Kidney (tissue), 13 donors: ENCODE measurements at regions not wholly inside any gene's neighbourhood (a gene's known extent, or its start where the extent isn't known, plus 50 kb on each side); places are given as distances from the start of the nearest gene placed in this dataset.

ENCODE experiments used
- DNase-seq, 5 donors: peaks; one replicate each; pipeline ENCODE4 v3.0.0-alpha.2; 2013 to 2020
- FAIRE-seq: peaks from 2 replicates; lab custom pipeline; 2012; peaks lifted over from hg19 to GRCh38; lab: Jason Lieb, UNC
- H3K27ac ChIP-seq, 2 donors: one replicate each; pipeline ENCODE4 v1.7.0; 2013; ENCODE audit warnings: low read depth in 2 of 2, low read length in 2 of 2, inconsistent platforms in 1 of 2
- H3K27me3 ChIP-seq: one replicate; pipeline ENCODE4 v1.7.1; 2013; ENCODE audit warnings: low read length, inconsistent platforms; ENCODE audit not compliant: control insufficient read depth, insufficient read depth
- H3K36me3 ChIP-seq, 3 donors: one replicate each; pipeline versions ENCODE4 v1.7.0 to v1.7.1; 2013; ENCODE audit warnings: low read length in 3 of 3, control low read depth in 1 of 3, inconsistent platforms in 1 of 3; ENCODE audit not compliant: insufficient read depth in 3 of 3, control insufficient read depth in 2 of 3
- H3K4me1 ChIP-seq, 3 donors: one replicate each; pipeline versions ENCODE4 v1.7.0 to v1.7.1; 2013; ENCODE audit warnings: low read length in 3 of 3, inconsistent platforms in 1 of 3, low read depth in 1 of 3; ENCODE audit not compliant: control insufficient read depth in 2 of 3, insufficient read depth in 2 of 3
- H3K4me3 ChIP-seq, 3 donors: one replicate each; pipeline versions ENCODE4 v1.7.0 to v1.8.1; 2013; ENCODE audit warnings: low read length in 3 of 3, control low read depth in 1 of 3, inconsistent platforms in 1 of 3
- H3K9ac ChIP-seq, 3 donors: one replicate each; pipeline versions ENCODE4 v1.7.0 to v1.7.1; 2013; ENCODE audit warnings: low read length in 3 of 3, control low read depth in 1 of 3, inconsistent platforms in 1 of 3
- H3K9me3 ChIP-seq, 3 donors: one replicate each; pipeline versions ENCODE4 v1.7.0 to v1.7.1; 2013; ENCODE audit warnings: low read length in 3 of 3, control low read depth in 1 of 3, inconsistent platforms in 1 of 3; ENCODE audit not compliant: control insufficient read depth in 2 of 3, insufficient read depth in 1 of 3
- intact Hi-C: fragments of 100-400 bp; cut with DNase I; formaldehyde crosslinking; loops from one replicate; pipeline ENCODE4 v1.11.1; 2022
- TF ChIP-seq, protein P1 (sequence below): IDR thresholded peaks from 3 replicates; pipeline ENCODE4 v1.5.1; 2012; ENCODE audit warnings: mild to moderate bottlenecking, moderate library complexity, borderline replicate concordance; ENCODE audit not compliant: insufficient read depth; ENCODE audit errors: extremely low read depth
- donor health status: control.
- donor health status: control.
- donor health status: control.
- donor health status: control.
- donor health status: control.
- donor health status: DM: yes; HTN: yes; CAD: no.
- donor health status: Normal renal cell carcinoma (clear cell type).

- DNase-seq = no peak
- Histone ChIP-seq H3K27ac (no peak overlapping the region), H3K4me1 (no peaks in the 10 kb centered on the region), H3K9me3 (no peaks in the 10 kb centered on the region), H3K9ac (no peak overlapping the region), H3K27me3 (no peaks in the 10 kb centered on the region), H3K36me3 (no peaks in the 10 kb centered on the region), H3K4me3 (no peak overlapping the region)
- intact Hi-C loops = no loop called here
- FAIRE-seq = no peak
- TF ChIP-seq, protein P1, sequence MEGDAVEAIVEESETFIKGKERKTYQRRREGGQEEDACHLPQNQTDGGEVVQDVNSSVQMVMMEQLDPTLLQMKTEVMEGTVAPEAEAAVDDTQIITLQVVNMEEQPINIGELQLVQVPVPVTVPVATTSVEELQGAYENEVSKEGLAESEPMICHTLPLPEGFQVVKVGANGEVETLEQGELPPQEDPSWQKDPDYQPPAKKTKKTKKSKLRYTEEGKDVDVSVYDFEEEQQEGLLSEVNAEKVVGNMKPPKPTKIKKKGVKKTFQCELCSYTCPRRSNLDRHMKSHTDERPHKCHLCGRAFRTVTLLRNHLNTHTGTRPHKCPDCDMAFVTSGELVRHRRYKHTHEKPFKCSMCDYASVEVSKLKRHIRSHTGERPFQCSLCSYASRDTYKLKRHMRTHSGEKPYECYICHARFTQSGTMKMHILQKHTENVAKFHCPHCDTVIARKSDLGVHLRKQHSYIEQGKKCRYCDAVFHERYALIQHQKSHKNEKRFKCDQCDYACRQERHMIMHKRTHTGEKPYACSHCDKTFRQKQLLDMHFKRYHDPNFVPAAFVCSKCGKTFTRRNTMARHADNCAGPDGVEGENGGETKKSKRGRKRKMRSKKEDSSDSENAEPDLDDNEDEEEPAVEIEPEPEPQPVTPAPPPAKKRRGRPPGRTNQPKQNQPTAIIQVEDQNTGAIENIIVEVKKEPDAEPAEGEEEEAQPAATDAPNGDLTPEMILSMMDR = no peak
Observed at GRCh38 chr5:174852143-174852542, 127.8 kb downstream of the MSX2 start.

DNA sequence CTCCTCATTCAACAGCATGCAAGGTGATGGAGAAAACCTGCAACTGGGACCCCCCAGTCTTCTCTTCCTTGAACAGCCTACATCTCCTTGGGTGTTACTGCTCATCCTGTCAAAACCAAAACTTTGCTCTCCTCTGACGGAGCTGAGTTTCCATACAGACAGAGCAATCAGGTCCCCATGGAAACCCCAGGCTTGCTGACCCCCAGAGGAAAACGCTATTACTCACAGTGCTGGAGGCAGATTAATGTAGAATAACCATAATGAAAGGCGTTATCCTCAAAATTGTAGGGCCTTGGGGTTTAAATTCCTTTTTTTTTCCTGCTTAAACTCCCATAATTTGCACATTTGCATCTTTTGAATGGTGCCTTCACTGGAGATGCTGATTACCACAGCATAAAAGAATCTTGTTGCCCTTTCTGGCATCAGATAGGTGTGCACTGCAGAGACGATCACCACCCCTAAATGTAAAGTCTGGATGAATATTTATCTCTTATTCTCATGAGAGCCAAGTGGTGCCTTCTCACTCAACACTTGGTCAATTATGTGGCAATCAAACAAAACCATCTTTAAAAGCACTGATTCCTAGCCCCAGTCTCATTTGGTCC is 126.3 kb downstream of the MSX2 start:
- Histone ChIP-seq H3K27me3 (no peaks in the 10 kb centered on the region), H3K9me3 (no peaks in the 10 kb centered on the region), H3K4me3 (no peak overlapping the region), H3K9ac (no peak overlapping the region), H3K36me3 (no peaks in the 10 kb centered on the region), H3K4me1 (no peaks in the 10 kb centered on the region), H3K27ac (no peak overlapping the region)
- intact Hi-C loops = no loop called here
- TF ChIP-seq, protein P1 = no peak
- DNase-seq (no peak), FAIRE-seq (no peak)

GRCh38 chr5:174849426-174849825 is 125.0 kb downstream of the MSX2 start:
- Histone ChIP-seq H3K36me3 (no peaks in the 10 kb centered on the region), H3K4me1 (no peaks in the 10 kb centered on the region), H3K27me3 (no peaks in the 10 kb centered on the region), H3K9me3 (no peaks in the 10 kb centered on the region), H3K27ac (no peak overlapping the region), H3K9ac (no peak overlapping the region), H3K4me3 (no peak overlapping the region)
- FAIRE-seq (no peak), DNase-seq (no peak)
- intact Hi-C loops = no loop called here
- TF ChIP-seq, protein P1 = no peak

- H3K4me3 ChIP-seq = no peak overlapping the region
- H3K9ac ChIP-seq = no peak overlapping the region
- FAIRE-seq (no peak), DNase-seq (no peak)
- intact Hi-C loops = no loop called here
- no peaks in the 10 kb centered on the region for H3K9me3 ChIP-seq
- H3K27ac ChIP-seq = no peak overlapping the region
- H3K27me3 ChIP-seq = no peaks in the 10 kb centered on the region
- no peaks in the 10 kb centered on the region for H3K36me3 ChIP-seq
- TF ChIP-seq, protein P1 = no peak
- no peaks in the 10 kb centered on the region for H3K4me1 ChIP-seq
Observed at GRCh38 chr5:174844971-174845370, 120.6 kb downstream of the MSX2 start.
